ENCODE measurements at regions not wholly inside any gene's neighbourhood (a gene's known extent, or its start where the extent isn't known, plus 50 kb on each side); places are given as distances from the start of the nearest gene placed in this dataset.
A peak's percentile ranks its signal among the peaks of the same experiment; 100 is the strongest.
"Not testable (repeated sequence)": the region's sequence is repeated elsewhere in the genome, so short reads cannot be mapped to it uniquely, and the experiment has no call there.

DNA sequence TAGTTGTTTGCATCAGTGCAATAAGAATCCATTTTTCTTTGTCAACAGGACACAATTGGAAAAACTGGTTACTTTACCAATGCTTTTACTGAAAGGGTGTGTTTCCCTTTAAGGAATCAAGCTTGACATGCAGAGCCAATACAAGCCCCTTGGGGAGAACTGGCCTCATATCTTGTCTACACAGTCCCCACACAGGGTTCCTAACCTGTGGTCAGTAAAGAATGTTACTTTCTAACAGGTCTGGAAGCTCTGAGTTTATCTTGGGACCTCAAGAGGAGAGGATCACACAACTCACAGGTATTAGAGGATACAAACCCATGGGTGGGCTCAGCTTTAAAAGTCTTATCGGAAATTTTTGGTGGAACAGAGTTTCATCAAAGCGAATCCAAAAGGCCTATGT is 78.1 kb upstream of the PRL start:
- H3K9me3 Mint-ChIP-seq = peaks cover 7 to 11% of the 10 kb centered on the region in 2 donors
- H3K4me1 Mint-ChIP-seq; ATAC-seq (replicated peaks); H3K27ac Mint-ChIP-seq; H3K36me3 Mint-ChIP-seq; H3K4me3 Mint-ChIP-seq; DNase-seq; H3K27me3 Mint-ChIP-seq: not testable (repeated sequence)

DNA sequence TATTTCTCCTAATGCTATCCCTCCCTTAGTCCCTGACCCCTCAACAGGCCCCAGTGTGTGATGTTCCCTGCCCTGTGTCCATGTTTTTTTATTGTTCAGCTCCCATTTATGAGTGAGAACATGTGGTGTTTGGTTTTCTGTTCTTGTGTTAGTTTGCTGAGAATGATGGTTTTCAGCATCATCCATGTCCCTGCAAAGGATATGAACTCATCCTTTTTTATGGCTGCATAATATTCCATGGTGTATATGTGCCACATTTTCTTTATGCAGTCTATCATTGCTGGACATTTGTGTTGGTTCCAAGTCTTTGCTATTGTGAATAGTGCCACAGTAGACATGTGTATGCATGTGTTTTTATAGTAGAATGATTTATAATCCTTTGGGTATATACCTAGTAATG is 79.5 kb upstream of the PRL start:
- not testable (repeated sequence) for H3K4me3 Mint-ChIP-seq; H3K36me3 Mint-ChIP-seq; H3K27ac Mint-ChIP-seq; ATAC-seq (replicated peaks); DNase-seq; H3K4me1 Mint-ChIP-seq; H3K27me3 Mint-ChIP-seq
- peaks cover 7 to 11% of the 10 kb centered on the region in 2 donors for H3K9me3 Mint-ChIP-seq

DNA sequence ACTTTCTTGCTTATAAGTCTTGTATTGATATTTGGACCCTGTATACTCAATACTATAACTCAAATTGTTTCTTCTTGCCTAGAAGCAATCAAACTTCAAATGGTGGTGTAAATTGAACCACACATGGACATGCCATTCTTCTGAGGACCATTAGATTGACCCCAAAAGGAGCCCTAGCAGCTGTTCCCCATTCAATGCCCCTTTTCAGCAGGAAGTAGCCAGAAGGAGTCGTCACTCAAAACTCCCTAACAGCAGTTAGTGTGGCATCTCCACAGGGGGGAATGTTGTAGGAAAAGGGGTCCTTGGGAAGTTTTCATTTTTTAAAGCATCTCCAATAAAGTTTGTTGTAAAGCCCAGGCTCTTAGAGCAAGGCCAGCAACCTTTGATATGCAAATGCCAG is 81.7 kb upstream of the PRL start:
- peaks cover 7 to 11% of the 10 kb centered on the region in 2 donors for H3K9me3 Mint-ChIP-seq
- not testable (repeated sequence) for ATAC-seq (replicated peaks); H3K27ac Mint-ChIP-seq; H3K4me1 Mint-ChIP-seq; H3K27me3 Mint-ChIP-seq; DNase-seq; H3K36me3 Mint-ChIP-seq; H3K4me3 Mint-ChIP-seq

DNA sequence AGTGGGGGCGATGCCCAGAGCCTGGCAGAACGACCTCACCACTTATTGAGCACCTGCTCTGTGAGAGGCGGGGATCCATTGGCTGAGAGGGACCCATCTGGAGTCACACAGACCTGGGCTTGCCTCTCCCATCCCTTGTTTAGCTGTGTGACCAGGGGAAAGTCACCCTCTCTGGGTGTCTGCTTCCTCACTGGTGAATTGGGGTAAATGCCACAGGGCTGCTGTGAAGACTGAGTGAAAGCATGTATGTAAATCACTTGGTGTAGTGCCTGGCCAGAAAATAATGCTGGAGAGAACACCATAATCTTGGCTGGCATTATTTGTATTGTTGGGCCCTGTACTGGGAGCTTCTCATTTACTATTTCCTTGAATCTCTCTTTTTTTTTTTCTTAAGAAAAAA is 83.4 kb upstream of the PRL start:
- H3K4me1 Mint-ChIP-seq = peaks cover 0 to 6% of the 10 kb centered on the region in 2 donors
- no peak overlapping the region for H3K4me3 Mint-ChIP-seq
- H3K27me3 Mint-ChIP-seq = no peaks in the 10 kb centered on the region
- H3K9me3 Mint-ChIP-seq = peaks cover 7 to 14% of the 10 kb centered on the region in 2 donors
- ATAC-seq (replicated peaks) (no peak), DNase-seq (no peak)
- no peak overlapping the region for H3K27ac Mint-ChIP-seq
- no peaks in the 10 kb centered on the region for H3K36me3 Mint-ChIP-seq

DNA sequence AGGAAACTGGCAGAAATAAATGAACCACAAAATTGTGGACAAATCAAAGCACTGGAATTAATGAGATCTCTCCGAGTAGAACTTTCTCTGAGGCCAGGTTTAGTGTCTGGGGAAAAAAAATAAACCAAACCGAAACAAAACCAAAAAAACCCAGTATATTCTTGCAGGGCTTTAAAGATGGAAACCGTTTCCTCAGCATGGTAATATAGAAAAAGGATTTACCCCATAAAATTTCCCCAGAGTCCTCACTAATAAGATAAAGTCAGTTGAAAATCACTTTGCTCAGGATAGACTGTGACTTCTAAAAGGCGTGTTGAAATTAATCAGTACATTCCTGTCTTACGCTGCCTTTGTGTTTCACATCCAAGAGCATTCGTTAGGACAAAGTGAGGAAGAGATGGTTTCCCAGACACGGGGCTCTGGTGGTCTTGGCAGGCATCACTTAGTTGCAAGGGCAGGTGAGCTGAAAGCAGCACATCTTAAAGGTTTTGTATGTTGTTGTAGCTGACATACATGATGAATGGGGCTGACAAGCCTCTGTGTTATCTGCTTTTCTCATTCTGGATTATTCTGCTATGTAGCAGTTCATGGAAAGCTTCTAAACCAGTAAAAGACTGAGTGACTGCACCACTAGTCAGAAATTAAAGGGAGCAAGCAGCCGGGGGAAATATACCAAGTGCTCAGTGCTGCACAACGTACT is 85.2 kb upstream of the PRL start:
- DNase-seq (no peak), ATAC-seq (replicated peaks) (no peak)
- Mint-ChIP-seq H3K4me3 (no peak overlapping the region), H3K9me3 (peaks cover 7 to 14% of the 10 kb centered on the region in 2 donors), H3K27ac (no peak overlapping the region), H3K36me3 (no peaks in the 10 kb centered on the region), H3K4me1 (peaks cover 0 to 6% of the 10 kb centered on the region in 2 donors), H3K27me3 (no peaks in the 10 kb centered on the region)

DNA sequence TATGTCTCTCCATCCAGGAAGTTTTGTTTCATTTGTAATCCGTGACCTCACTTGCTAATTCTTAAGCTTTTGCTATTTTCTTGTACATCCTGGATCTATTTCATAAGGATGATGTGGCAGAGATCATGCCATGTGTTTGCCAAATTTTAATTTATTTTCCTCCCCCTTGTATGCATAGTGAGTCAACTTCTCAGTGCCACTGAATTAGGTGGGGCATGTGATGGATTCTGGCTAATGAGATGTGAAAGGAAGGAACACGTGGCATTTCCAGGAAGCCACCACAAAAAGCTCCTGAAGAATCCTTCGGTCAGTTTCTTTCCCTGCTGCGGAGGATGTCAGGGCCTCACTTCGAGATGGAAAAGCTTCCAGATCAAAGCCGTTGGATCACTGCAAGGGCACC is 86.2 kb upstream of the PRL start:
- Mint-ChIP-seq H3K27ac (no peak overlapping the region), H3K27me3 (no peaks in the 10 kb centered on the region), H3K36me3 (no peaks in the 10 kb centered on the region), H3K4me3 (no peak overlapping the region), H3K9me3 (peaks cover under 1 to 8% of the 10 kb centered on the region in 2 donors), H3K4me1 (peaks cover 0 to 3% of the 10 kb centered on the region in 2 donors)
- no peak for ATAC-seq (replicated peaks)
- DNase-seq = no peak

DNA sequence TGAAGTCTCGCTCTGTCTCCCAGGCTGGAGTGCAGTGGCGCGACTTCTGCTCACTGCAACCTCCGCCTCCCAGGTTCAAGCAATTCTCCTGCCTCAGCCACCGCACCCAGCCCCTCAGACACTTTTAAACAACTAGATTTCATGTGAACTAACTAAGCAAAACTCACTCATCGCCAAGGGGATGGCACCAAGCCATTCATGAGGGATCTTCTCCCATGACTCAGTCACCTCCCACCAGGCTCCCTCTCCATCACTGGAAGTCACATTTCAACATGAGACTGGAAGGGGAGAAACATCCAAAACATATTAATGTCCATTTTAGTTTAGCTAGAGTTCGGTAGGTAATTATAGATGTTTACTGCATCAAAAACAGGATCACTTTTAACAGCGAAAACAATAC is 95.9 kb upstream of the PRL start:
- no peak overlapping the region for H3K4me3 Mint-ChIP-seq
- no peaks in the 10 kb centered on the region for H3K36me3 Mint-ChIP-seq
- no peak for ATAC-seq (replicated peaks)
- H3K4me1 Mint-ChIP-seq = no peaks in the 10 kb centered on the region
- H3K9me3 Mint-ChIP-seq = peaks cover 0 to 6% of the 10 kb centered on the region in 2 donors
- peak overlapping the region; percentile 71 for H3K27ac Mint-ChIP-seq
- DNase-seq = no peak
- H3K27me3 Mint-ChIP-seq = no peaks in the 10 kb centered on the region

DNA sequence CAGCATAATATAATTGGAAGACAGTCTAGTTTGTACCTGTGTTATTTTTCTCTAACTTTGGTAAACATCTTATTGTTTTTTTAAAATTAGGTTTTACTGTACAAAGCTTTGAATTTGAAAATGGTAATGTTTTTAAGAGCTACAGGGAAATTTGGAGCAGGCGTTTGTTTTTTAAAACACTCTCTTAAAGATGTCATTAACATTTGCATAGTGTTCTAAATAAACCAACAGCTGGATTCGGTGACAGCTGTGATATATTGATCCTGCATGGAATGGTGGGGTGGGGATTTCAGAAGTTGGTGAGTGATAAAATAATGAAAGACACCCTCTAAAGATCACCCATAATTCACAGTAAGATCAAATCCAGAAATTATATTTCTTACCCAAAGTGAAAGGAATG is 97.9 kb upstream of the PRL start:
- no peak overlapping the region for H3K4me3 Mint-ChIP-seq
- no peak for DNase-seq
- no peaks in the 10 kb centered on the region for H3K36me3 Mint-ChIP-seq
- no peaks in the 10 kb centered on the region for H3K9me3 Mint-ChIP-seq
- no peak overlapping the region for H3K27ac Mint-ChIP-seq
- ATAC-seq (replicated peaks) = no peak
- H3K27me3 Mint-ChIP-seq = no peaks in the 10 kb centered on the region
- H3K4me1 Mint-ChIP-seq = no peaks in the 10 kb centered on the region

DNA sequence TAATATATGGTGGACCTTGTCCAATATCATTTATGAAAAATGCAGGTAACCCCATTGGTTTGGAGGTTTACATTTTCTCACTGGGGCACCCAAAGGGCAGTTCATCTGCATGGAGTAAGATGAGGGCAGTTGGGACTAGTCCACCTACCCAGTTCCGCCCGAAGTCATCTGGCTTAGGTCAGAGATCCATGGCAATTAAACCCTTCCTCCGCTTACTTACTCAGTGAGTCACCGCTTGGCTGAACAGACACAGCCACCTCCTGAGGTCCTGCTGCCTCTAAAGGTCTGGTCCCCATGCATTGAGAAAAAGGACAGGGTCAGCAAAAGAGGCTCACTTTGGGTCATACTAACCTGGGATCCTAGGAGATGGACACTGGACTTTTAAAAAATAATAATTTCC is 102.9 kb upstream of the PRL start:
- Mint-ChIP-seq H3K27ac (no peak overlapping the region), H3K36me3 (no peaks in the 10 kb centered on the region), H3K27me3 (no peaks in the 10 kb centered on the region), H3K4me1 (no peaks in the 10 kb centered on the region), H3K4me3 (no peak overlapping the region), H3K9me3 (no peaks in the 10 kb centered on the region)
- ATAC-seq (replicated peaks) (no peak), DNase-seq (no peak)

DNA sequence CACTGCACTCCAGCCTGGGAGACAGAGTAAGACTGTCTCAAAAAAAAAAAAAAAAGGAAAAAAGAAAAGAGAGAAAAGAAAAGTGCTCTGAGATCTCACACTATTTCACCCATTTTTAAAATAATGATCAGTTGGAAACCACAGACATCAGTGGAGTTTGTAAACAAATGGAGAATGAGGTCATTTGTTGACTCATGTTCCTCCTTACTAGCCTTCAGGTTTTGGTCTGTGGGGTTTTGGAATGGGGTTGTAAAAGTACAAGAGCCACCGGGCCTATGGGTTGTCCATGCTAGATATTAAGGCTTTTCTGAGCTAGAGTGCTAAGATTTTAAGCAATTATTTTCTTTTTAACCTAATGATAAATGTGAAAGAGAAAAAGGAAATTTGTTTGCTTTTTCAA is 104.4 kb upstream of the PRL start:
- Mint-ChIP-seq H3K4me1 (no peaks in the 10 kb centered on the region), H3K27me3 (no peaks in the 10 kb centered on the region), H3K9me3 (no peaks in the 10 kb centered on the region), H3K4me3 (no peak overlapping the region), H3K36me3 (no peaks in the 10 kb centered on the region), H3K27ac (no peak overlapping the region)
- ATAC-seq (replicated peaks) (no peak), DNase-seq (no peak)

DNA sequence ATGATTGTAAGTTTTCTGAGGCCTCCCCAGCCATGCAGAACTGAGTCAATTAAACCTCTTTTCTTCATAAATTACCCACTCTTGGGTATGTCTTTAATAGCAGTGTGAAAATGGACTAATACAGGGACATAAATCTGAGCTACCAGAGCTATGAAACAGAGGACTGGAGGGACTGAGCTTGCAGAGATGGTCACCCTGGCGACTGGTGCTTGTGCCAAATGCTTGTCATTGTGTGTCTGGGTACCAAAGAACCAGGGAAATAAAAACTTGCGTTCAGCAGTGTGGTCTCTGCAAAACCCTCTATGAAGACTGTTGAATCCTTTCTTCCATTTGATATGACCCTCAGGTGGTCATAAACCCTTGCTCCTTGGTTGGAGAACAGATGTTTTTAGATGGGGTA is 105.1 kb upstream of the PRL start:
- no peak for DNase-seq
- Mint-ChIP-seq H3K4me3 (no peak overlapping the region), H3K9me3 (no peaks in the 10 kb centered on the region), H3K36me3 (no peaks in the 10 kb centered on the region), H3K27ac (no peak overlapping the region), H3K27me3 (no peaks in the 10 kb centered on the region), H3K4me1 (no peaks in the 10 kb centered on the region)
- ATAC-seq (replicated peaks) = no peak

DNA sequence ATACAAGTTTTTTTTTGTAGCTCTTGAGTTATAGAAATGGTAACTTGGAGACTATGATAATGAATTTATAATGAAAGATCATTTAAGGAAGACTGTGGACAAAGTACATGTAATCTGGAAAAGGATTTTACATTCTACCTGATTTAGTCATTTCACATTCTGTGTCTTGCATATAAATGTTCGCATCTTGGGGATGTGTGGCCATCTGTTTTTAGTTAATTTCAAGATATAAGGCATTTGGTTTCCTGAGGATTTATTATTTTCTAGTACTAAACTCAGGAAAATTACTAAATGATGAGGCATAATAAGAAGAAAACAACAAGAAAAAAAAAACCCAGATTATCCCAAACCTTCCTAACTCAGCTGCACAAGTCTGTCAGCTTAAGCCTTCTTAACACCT is 112.7 kb upstream of the PRL start:
- no peaks in the 10 kb centered on the region for H3K36me3 Mint-ChIP-seq
- ATAC-seq (replicated peaks) (no peak), DNase-seq (no peak)
- no peaks in the 10 kb centered on the region for H3K9me3 Mint-ChIP-seq
- no peak overlapping the region for H3K4me3 Mint-ChIP-seq
- no peaks in the 10 kb centered on the region for H3K4me1 Mint-ChIP-seq
- no peaks in the 10 kb centered on the region for H3K27me3 Mint-ChIP-seq
- H3K27ac Mint-ChIP-seq = no peak overlapping the region

DNA sequence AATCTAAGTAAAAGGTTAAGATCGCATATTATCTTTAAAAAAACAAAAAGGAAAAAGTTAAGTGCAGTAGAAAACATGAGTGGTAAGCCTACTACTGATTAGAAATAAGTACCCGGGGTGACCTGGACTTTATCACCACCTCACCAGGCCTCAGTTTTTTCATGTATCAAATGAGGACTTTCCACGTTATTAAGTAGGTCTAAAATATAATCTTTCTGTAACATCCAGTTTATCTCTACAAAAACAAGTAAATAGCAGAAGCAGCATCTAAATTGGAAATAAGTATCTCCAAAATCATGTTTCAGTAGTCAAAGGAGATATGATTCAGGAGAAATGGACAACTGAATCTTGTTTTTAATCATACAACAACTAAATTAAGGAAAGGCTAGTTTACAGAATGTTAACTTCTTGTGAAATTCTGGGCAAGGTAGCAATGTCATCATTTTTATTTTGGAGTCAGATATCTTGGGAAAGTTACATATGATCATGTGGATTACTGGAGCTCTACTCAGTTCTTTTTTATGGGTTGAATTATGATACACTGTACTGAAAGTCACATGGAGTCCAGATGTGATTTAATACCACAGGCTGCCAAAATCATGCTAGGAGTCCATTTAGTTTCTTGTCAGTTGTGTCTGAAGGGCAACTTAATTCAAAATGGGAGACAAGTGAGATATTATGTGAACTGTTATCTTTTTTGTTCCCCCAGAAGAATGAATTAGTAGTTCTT is 114.7 kb upstream of the PRL start:
- Mint-ChIP-seq H3K9me3 (no peaks in the 10 kb centered on the region), H3K4me1 (no peaks in the 10 kb centered on the region), H3K36me3 (no peaks in the 10 kb centered on the region), H3K27me3 (no peaks in the 10 kb centered on the region), H3K4me3 (no peak overlapping the region), H3K27ac (no peak overlapping the region)
- no peak for ATAC-seq (replicated peaks)
- DNase-seq = no peak

DNA sequence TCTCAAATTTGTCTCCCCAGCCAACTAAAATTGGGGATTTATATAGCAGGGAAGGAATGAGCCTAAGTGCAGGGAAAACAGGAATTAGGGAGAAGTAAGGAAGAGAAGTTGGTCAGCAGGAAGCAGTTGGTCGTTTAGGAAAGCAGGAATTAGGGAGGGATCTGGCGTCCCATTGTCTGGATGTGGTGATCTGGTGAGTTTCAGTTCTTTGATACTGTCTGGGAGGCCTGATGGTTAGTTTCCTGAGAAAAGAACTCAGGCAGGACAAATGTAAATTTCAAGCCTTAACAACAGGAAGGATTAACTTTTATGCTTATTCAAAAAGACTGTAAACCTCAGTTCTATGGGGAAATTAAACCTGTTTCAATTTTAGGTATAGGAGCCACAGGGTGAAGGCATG is 116.2 kb upstream of the PRL start:
- Mint-ChIP-seq H3K9me3 (no peaks in the 10 kb centered on the region), H3K27me3 (no peaks in the 10 kb centered on the region), H3K36me3 (no peaks in the 10 kb centered on the region), H3K4me1 (no peaks in the 10 kb centered on the region), H3K27ac (no peak overlapping the region), H3K4me3 (no peak overlapping the region)
- no peak for DNase-seq
- ATAC-seq (replicated peaks) = no peak

DNA sequence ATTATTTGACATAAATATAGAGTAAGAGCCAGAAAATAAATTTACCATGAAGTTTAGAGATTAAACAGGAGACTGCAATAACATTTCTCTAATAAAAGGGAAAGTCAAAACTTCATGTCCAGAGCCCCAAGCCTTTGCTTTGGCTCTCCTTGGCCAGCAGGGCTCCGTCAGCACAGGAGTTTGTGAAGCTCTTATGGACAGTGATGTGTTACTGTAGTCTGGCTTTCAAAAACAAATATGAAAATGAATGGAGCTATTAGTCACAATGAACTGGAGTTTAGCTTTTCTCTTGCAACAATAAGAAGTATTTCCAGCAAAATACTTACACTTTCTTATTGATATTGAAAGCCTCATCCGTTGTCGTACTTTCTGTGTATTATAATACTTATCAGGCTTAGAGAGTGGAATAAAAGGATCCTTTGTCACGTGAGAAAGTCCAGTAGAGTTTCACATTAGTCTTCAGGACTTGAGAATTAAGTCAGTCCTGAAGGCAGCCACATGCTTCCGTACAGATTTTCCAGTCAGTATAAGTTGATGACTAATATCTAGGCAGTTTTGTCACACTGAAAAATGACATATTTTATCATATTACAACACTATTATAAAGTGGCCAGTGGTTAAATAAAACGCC is 117.0 kb upstream of the PRL start:
- no peak overlapping the region for H3K4me3 Mint-ChIP-seq
- peaks cover 2% of the 10 kb centered on the region in 2 donors for H3K36me3 Mint-ChIP-seq
- no peaks in the 10 kb centered on the region for H3K4me1 Mint-ChIP-seq
- no peak for ATAC-seq (replicated peaks)
- peaks cover 2% of the 10 kb centered on the region in 2 donors for H3K9me3 Mint-ChIP-seq
- H3K27me3 Mint-ChIP-seq = no peaks in the 10 kb centered on the region
- DNase-seq = no peak
- H3K27ac Mint-ChIP-seq = no peak overlapping the region

Measured in stimulated activated naive B cell treated with anti-CD40 and anti-IgM and Interleukin-4, amounts not matched to agents 10 μg/mL and 1 μg/mL and 100 μg/mL, for 72 hours (primary cell).